HFFc6 (cell line): ENCODE measurements at regions not wholly inside any gene's neighbourhood (a gene's known extent, or its start where the extent isn't known, plus 50 kb on each side); places are given as distances from the start of the nearest gene placed in this dataset.

Experiments
- DNase-seq: peaks from one replicate; pipeline ENCODE4 v3.0.0-alpha.2; 2018
- H3K27ac Mint-ChIP-seq: 2 replicates; pipeline ENCODE4 v1.8.0; 2020; ENCODE audit warnings: mild to moderate bottlenecking, mixed read lengths
- H3K27me3 Mint-ChIP-seq: 2 replicates; pipeline ENCODE4 v1.8.0; 2021; ENCODE audit warnings: mild to moderate bottlenecking, moderate library complexity, mixed read lengths; ENCODE audit not compliant: insufficient read depth
- H3K36me3 Mint-ChIP-seq: 2 replicates; pipeline ENCODE4 v1.8.0; 2021; ENCODE audit warnings: low read depth, mixed read lengths
- H3K4me1 Mint-ChIP-seq: 2 replicates; pipeline ENCODE4 v1.8.0; 2020; ENCODE audit warnings: low read depth, mixed read lengths
- H3K4me3 Mint-ChIP-seq: 2 replicates; pipeline ENCODE4 v1.8.0; 2020; ENCODE audit warnings: mild to moderate bottlenecking, moderate library complexity, mixed read lengths
- H3K9me3 Mint-ChIP-seq: 2 replicates; pipeline ENCODE4 v1.8.0; 2020; ENCODE audit warnings: mild to moderate bottlenecking, mixed read lengths
- TF ChIP-seq, protein P1 (sequence below): fragments of 200-600 bp; sonication (generic); IDR thresholded peaks from 2 replicates; pipeline ENCODE4 v1.5.0; 2021; ENCODE audit warnings: antibody characterized with exemption, mild to moderate bottlenecking

DNA sequence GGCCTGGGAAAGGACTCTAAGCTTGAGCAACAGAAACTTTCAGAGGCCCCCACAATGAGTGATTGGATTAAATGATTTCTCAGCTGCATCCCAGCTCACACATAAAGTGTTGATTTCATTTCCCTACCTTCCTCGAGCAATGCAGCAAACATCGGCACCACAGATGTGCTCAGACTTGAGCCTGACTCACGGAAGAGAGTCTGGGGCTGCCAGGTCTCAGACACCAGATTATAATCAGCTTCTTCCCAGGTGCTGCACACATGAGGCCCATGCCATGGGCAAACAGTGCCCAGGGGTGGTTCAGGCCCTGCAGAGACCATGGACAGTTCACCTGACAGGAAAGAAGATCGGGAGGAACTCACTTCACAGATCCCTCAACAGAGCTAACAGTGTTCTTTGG is 226.6 kb upstream of the TENM4 start:
- Mint-ChIP-seq H3K4me3 (no peak overlapping the region), H3K9me3 (no peaks in the 10 kb centered on the region), H3K4me1 (no peaks in the 10 kb centered on the region), H3K36me3 (no peaks in the 10 kb centered on the region), H3K27ac (no peak overlapping the region), H3K27me3 (peaks cover 6% of the 10 kb centered on the region; the same call in 1 of the 2 replicates)
- DNase-seq = no peak
- TF ChIP-seq, protein P1, sequence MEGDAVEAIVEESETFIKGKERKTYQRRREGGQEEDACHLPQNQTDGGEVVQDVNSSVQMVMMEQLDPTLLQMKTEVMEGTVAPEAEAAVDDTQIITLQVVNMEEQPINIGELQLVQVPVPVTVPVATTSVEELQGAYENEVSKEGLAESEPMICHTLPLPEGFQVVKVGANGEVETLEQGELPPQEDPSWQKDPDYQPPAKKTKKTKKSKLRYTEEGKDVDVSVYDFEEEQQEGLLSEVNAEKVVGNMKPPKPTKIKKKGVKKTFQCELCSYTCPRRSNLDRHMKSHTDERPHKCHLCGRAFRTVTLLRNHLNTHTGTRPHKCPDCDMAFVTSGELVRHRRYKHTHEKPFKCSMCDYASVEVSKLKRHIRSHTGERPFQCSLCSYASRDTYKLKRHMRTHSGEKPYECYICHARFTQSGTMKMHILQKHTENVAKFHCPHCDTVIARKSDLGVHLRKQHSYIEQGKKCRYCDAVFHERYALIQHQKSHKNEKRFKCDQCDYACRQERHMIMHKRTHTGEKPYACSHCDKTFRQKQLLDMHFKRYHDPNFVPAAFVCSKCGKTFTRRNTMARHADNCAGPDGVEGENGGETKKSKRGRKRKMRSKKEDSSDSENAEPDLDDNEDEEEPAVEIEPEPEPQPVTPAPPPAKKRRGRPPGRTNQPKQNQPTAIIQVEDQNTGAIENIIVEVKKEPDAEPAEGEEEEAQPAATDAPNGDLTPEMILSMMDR = no peak

DNA sequence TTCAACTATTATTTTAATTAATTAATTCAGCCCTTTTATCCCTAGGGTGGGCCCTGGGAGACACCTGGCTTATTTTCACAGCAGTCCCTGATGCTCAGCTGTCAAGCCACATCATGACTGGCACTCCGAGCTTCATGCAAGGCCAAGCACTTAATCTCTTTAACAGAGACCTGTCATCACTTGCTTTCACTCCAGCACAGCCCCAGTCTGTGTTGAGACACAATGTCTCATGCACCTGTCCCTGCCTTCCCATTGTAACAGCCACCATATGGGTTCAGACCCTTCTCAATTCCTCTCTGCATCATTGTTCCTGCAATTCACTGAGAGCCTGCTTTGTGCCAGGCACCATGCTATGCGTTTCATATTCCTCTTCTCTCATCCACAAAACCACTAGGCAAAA is 222.2 kb upstream of the TENM4 start:
- Mint-ChIP-seq H3K4me3 (no peak overlapping the region), H3K9me3 (no peaks in the 10 kb centered on the region), H3K36me3 (no peaks in the 10 kb centered on the region), H3K27ac (no peak overlapping the region), H3K4me1 (no peaks in the 10 kb centered on the region), H3K27me3 (peaks cover 7% of the 10 kb centered on the region; the same call in 1 of the 2 replicates)
- DNase-seq = no peak
- TF ChIP-seq, protein P1 = no peak

DNA sequence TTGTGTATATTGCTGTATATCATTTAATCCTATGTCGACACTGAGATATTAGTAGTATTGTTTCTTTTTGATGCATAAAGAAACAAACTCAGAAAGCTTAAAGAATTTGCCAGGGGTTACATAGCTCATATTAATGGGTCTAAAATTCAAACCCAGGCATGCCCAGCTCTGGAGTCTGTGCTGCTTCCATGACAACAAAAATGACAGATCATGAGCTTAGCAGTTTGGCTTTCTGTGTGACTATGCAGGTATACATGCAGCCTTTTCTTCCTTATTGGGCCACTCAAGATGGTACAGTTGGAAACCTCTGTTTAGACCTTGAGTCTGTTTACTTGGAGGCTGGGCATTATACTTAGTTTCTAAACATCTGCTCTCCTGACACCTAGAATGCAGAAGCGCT is 220.5 kb upstream of the TENM4 start:
- H3K4me3 Mint-ChIP-seq = no peak overlapping the region
- TF ChIP-seq, protein P1 = no peak
- H3K4me1 Mint-ChIP-seq = no peaks in the 10 kb centered on the region
- no peak for DNase-seq
- H3K9me3 Mint-ChIP-seq = no peaks in the 10 kb centered on the region
- H3K27ac Mint-ChIP-seq = no peak overlapping the region
- peaks cover 3% of the 10 kb centered on the region; the same call in 1 of the 2 replicates for H3K27me3 Mint-ChIP-seq
- H3K36me3 Mint-ChIP-seq = no peaks in the 10 kb centered on the region

DNA sequence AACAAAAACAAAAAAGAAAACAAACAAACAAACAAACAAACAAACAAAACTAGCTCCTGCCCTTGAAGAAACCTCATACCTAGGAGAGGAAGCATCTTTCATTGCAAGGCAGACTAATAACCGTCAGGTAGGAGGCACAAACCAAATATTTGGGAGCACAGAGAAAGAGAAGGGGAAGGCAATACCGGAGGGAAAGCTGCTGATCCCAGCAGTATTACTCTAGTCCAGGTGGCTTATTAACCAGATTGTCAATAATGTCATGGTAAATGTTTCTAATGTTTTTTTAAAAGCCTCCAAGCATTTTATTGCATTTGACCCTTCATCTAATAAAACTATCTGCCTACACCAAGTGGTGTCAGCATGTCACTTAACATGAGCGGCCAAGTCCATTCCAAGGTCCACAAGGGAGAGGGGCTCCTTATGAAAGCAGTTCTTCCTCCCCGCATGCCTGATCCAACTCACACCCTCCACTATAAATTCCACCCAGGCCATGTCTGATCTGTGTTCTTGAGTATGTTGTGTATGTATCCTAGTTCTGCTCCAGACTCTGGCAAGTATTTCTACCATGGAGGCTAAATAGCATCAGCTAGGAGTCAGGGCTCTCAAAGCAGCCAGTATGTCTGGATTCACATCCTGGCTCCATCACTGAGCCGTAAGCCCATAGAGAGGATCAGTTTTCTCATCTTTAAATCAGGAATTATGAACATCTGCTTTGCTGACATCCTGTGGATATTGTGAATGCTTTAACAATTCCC is 208.1 kb upstream of the TENM4 start:
- TF ChIP-seq, protein P1 = no peak
- no peak for DNase-seq
- Mint-ChIP-seq H3K27me3 (peaks cover 5% of the 10 kb centered on the region), H3K4me3 (no peak overlapping the region), H3K27ac (no peak overlapping the region), H3K4me1 (no peaks in the 10 kb centered on the region), H3K9me3 (no peaks in the 10 kb centered on the region), H3K36me3 (no peaks in the 10 kb centered on the region)

DNA sequence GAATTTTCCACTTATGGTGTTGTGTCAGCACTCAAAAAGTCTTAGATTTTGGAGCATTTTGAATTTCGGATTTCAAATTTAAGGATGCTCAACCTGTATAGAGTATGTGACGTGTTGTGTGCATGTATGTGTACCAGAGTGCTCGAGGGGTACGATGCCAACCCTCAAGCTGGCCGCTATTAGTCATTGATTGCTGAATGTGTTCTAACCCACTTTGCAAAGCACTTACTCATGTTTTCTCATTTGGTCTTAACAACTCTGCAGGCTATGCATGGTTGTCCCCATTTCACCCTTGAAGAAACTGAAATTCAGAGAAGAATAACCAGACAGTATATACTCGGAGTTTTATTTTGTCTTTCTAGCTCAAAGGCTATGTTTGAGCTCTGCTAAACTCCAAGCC is 196.4 kb upstream of the TENM4 start:
- no peaks in the 10 kb centered on the region for H3K36me3 Mint-ChIP-seq
- H3K27me3 Mint-ChIP-seq = peaks cover 8% of the 10 kb centered on the region
- no peaks in the 10 kb centered on the region for H3K4me1 Mint-ChIP-seq
- TF ChIP-seq, protein P1 = no peak
- H3K9me3 Mint-ChIP-seq = no peaks in the 10 kb centered on the region
- H3K4me3 Mint-ChIP-seq = no peak overlapping the region
- DNase-seq = no peak
- H3K27ac Mint-ChIP-seq = no peak overlapping the region
